Breast epithelium (tissue), 3 donors: ENCODE measurements at regions not wholly inside any gene's neighbourhood (a gene's known extent, or its start where the extent isn't known, plus 50 kb on each side); places are given as distances from the start of the nearest gene placed in this dataset.

Experiments
- POLR2A ChIP-seq: fragments of 450-650 bp; IDR thresholded peaks from one replicate; pipeline ENCODE4 v1.6.1; 2016; ENCODE audit warnings: antibody characterized with exemption, mild to moderate bottlenecking, moderate library complexity
- TF ChIP-seq, protein P1 (sequence below), 3 donors: fragments of 450-650 bp; IDR thresholded peaks; one replicate each; pipeline ENCODE4 v1.5.1; 2016 to 2017; ENCODE audit warnings: antibody characterized with exemption in 3 of 3, mild to moderate bottlenecking in 3 of 3, moderate library complexity in 3 of 3

DNA sequence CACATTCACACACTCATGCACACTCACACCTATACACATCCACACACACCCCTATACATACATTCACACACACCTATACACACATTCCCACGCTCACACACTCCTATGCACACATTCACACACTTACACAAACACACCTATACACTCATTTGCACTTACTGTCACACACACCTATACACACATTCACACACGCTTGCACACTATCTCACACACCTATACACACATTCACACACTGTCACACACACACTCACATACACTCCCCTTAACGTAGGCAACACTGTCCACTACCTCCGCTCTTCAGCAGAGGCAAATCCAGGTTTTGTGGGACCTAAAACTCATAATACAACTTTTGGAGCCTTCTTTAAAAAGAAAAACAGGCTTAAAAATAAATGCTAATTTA lies 487.7 kb upstream of the CDH4 start:
- TF ChIP-seq, protein P1, sequence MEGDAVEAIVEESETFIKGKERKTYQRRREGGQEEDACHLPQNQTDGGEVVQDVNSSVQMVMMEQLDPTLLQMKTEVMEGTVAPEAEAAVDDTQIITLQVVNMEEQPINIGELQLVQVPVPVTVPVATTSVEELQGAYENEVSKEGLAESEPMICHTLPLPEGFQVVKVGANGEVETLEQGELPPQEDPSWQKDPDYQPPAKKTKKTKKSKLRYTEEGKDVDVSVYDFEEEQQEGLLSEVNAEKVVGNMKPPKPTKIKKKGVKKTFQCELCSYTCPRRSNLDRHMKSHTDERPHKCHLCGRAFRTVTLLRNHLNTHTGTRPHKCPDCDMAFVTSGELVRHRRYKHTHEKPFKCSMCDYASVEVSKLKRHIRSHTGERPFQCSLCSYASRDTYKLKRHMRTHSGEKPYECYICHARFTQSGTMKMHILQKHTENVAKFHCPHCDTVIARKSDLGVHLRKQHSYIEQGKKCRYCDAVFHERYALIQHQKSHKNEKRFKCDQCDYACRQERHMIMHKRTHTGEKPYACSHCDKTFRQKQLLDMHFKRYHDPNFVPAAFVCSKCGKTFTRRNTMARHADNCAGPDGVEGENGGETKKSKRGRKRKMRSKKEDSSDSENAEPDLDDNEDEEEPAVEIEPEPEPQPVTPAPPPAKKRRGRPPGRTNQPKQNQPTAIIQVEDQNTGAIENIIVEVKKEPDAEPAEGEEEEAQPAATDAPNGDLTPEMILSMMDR (IDR thresholded peaks at IDR 0.05), result no peak
- TF ChIP-seq POLR2A, result no peak
